ENCODE measurements at regions not wholly inside any gene's neighbourhood (a gene's known extent, or its start where the extent isn't known, plus 50 kb on each side); places are given as distances from the start of the nearest gene placed in this dataset.

DNA sequence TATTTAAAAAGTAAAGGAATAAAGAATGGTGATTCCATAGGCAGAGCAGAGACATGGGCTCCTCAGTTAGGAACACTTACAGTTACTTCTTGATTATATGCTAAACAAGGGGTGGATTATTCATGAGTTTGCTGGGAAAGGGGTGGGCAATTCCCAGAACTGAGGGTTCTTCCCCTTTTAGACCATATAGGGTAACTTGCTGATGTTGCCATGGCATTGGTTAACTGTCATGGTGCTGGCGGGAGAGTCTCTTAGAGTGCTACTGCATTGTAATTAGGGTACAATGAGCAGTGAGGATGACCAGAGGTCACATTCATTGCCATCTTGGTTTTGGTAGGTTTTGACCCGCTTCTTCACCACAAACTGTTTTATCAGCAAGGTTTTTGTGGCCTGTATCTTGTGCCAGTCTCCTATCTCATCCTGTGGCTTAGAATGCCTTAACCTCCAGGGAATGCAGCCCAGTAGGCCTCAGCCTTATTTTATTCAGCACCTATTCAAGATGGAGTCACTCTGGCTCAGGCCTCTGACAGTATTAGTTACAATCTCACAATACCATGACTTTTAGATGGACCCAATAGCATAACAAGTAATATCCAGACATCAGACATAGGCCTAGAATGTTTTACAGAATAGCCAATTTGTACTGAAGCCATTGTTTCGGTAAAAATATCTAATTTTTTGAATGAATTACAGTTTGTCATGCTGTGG, 106.8 kb downstream of the ZBTB18 start:
- DNase-seq (ENCODE audit: low read depth), result no peak
- TF ChIP-seq, protein P1, sequence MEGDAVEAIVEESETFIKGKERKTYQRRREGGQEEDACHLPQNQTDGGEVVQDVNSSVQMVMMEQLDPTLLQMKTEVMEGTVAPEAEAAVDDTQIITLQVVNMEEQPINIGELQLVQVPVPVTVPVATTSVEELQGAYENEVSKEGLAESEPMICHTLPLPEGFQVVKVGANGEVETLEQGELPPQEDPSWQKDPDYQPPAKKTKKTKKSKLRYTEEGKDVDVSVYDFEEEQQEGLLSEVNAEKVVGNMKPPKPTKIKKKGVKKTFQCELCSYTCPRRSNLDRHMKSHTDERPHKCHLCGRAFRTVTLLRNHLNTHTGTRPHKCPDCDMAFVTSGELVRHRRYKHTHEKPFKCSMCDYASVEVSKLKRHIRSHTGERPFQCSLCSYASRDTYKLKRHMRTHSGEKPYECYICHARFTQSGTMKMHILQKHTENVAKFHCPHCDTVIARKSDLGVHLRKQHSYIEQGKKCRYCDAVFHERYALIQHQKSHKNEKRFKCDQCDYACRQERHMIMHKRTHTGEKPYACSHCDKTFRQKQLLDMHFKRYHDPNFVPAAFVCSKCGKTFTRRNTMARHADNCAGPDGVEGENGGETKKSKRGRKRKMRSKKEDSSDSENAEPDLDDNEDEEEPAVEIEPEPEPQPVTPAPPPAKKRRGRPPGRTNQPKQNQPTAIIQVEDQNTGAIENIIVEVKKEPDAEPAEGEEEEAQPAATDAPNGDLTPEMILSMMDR (conservative IDR thresholded peaks at IDR 0.05; ENCODE audit: low read depth, low read length), result no peak
- H3K4me3 ChIP-seq (ENCODE audit: low read length), result no peak overlapping the region

DNA sequence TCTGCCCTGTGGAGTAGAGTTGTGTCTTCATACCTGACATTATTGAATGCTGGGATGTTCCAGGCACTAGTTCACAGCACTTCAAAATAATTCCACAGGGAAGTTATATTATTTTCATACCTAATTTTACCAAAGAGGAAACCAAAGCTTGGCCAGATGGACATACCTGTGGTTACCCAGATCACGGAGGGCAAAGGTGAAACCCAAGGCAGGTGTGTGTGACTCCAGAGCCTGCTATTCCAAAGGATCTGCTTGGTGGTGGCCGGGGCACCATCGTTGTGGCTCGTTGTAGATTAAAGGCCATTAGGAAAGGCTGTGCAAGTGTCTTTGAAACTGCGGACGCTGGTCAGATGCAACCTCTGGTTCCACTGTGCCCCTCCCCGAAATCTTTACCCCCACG, 108.6 kb downstream of the ZBTB18 start:
- DNase-seq (ENCODE audit: low read depth), result no peak
- H3K4me3 ChIP-seq (ENCODE audit: low read length), result no peak overlapping the region
- TF ChIP-seq, protein P1 (conservative IDR thresholded peaks at IDR 0.05; ENCODE audit: low read depth, low read length), result no peak

- no peak for DNase-seq (ENCODE audit: low read depth)
- no peak overlapping the region for H3K4me3 ChIP-seq (ENCODE audit: low read length)
- TF ChIP-seq, protein P1 (conservative IDR thresholded peaks at IDR 0.05; ENCODE audit: low read depth, low read length), result no peak
Observed at GRCh38 chr1:244160455-244161235, 109.6 kb downstream of the ZBTB18 start.

DNA sequence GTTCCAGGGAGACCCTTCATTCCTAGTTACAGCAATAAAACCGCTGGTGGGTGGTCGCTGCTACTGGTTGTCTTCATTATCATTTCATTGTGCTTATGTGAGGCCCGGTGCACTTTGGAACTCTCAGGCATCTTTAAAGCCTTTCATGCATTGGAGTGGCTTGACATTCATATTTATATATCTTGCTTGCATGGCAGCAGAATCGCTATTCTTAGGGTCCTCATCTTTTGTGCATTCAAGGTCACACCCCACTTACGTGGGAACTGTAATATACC, 110.1 kb downstream of the ZBTB18 start:
- no peak overlapping the region for H3K4me3 ChIP-seq (ENCODE audit: low read length)
- no peak for DNase-seq (ENCODE audit: low read depth)
- TF ChIP-seq, protein P1 (conservative IDR thresholded peaks at IDR 0.05; ENCODE audit: low read depth, low read length), result no peak

DNA sequence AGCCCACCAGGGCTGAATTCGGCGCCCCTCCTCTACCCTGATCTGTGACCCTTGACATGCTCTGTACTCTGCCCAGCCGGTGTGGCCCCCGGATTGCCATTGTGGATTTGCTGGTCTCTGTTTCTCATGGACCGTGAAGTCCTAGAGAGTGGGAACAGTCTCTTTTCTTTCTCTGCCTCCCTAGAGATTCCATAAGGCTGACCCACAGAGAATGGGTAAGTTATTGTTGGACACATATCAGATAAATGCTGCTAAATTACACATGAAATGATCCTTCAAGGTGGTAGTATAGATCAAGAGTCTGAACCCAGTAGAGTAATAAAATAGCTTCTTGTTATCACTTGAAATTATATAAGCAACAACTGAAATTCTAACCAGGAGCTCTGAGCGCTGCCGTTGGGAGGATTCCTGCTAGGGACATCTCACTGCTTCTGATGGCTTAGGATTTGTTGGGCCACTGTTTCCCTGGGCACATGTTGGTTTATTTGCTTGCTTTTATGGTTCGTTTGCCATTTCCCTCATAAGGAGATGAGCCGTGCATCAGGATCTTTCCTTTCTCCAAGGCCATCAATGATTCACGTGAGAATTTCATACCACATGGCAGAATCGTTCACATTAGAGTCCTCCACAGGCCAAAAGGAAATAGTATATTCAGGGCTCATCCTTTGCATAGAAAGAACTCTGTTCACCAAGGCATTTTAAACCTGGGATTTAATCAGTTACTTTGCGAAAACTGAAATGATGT, 111.9 kb downstream of the ZBTB18 start:
- H3K4me3 ChIP-seq (ENCODE audit: low read length), result no peak overlapping the region
- TF ChIP-seq, protein P1 (conservative IDR thresholded peaks at IDR 0.05; ENCODE audit: low read depth, low read length), result no peak
- no peak for DNase-seq (ENCODE audit: low read depth)

- TF ChIP-seq, protein P1 (conservative IDR thresholded peaks at IDR 0.05; ENCODE audit: low read depth, low read length), result no peak
- DNase-seq (ENCODE audit: low read depth), result peak; percentile 95
- H3K4me3 ChIP-seq (ENCODE audit: low read length), result peak overlapping the region; percentile 24
Observed at GRCh38 chr1:244163861-244164510, 112.9 kb downstream of the ZBTB18 start.
